Epithelial cell of esophagus (primary cell): ENCODE measurements at regions not wholly inside any gene's neighbourhood (a gene's known extent, or its start where the extent isn't known, plus 50 kb on each side); places are given as distances from the start of the nearest gene placed in this dataset.

Source experiments
- DNase-seq: peaks from one replicate; pipeline ENCODE4 v3.0.0; 2010; ENCODE audit warnings: low read depth
- H3K4me3 ChIP-seq: 2 replicates; pipeline ENCODE4 v1.5.1; 2011; ENCODE audit warnings: mild to moderate bottlenecking, low read length, control low read depth
- CTCF ChIP-seq: IDR thresholded peaks from 2 replicates; pipeline ENCODE4 v1.5.1; 2011; ENCODE audit warnings: low read depth, mild to moderate bottlenecking, low read length, control low read depth, inconsistent platforms; ENCODE audit not compliant: insufficient read depth; ENCODE audit errors: missing control alignments

DNA sequence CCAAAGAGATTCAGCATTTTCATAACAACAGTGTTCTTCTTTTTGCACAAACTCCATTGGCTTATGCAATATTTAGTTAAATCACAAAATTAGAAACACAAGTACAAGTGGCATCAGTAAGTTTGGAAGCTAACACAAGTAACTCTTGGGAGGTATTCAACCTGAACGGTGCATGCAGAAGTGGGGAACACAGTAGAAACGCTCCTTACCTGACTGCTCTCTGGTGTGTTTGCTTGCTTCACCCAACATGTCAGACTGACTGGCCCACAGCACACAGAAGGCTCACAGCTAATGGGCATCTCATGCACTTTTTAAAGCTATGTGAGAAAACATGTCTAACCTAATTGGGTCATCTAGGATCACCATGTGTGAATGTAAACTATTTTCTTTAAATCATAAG lies 133.6 kb downstream of the MAGEB17 start:
- no peak for TF ChIP-seq CTCF
- no peak overlapping the region for H3K4me3 ChIP-seq
- DNase-seq, result no peak

- TF ChIP-seq CTCF, result no peak
- no peak overlapping the region for H3K4me3 ChIP-seq
- no peak for DNase-seq
Observed at GRCh38 chrX:16304751-16305150, 137.5 kb downstream of the MAGEB17 start.

GRCh38 chrX:16305187-16305586 lies 137.9 kb downstream of the MAGEB17 start:
- DNase-seq, result no peak
- TF ChIP-seq CTCF, result no peak
- H3K4me3 ChIP-seq, result no peak overlapping the region

DNA sequence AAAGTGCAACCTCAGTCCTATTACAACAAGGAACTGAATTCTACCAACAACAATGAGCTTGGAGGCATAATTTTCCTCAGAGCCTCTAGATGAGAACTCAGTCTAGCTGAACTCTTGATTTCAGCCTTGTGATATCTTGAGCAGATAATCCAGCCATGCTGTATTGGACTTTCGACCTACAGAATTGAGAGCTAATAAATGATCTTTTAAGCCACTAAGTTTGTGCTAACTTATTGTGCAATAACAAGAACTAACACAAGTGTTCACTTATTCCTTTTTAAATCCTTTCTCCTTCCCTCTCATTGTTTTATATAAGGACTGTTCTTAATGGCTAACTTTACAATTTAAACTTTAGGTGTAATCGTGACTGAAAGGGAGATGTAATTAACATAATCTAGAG lies 140.7 kb downstream of the MAGEB17 start:
- no peak for DNase-seq
- no peak overlapping the region for H3K4me3 ChIP-seq
- TF ChIP-seq CTCF, result no peak

DNA sequence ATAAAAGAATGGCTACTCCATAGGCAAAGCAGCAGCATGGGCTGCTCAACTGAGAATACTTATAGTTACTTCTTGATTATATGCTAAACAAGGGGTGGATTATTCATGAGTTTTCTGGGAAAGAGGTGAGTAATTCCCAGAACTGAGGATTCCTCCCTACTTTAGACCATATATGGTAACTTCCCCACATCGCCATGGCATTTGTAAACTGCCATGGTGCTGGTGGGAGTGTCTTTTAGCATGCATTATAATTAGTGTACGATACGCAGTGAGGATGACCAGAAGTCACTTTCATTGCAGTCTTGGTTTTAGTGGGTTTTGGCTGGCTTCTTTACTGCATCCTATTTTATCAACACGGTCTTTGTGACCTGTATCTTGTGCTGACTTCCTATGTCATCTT lies 141.5 kb downstream of the MAGEB17 start:
- no peak for TF ChIP-seq CTCF
- DNase-seq, result no peak
- no peak overlapping the region for H3K4me3 ChIP-seq

DNA sequence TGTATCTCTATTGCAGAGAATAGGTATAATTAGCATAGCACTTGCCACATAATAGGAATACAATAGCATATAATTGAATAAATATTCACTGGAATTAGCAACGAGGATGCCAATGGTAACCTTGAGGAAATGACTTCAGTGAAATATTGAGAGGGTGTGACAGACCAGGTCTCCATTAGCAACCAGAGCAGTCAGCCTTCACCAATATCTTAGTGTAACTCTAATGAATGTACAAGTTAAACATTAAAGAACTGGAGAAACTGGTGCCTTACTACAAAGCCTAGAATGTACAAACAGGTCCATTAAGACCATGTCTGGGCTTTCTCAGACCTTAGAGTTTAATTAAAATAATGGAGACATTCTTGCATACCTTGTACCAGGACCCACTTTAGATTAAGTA lies 143.0 kb downstream of the MAGEB17 start:
- H3K4me3 ChIP-seq, result no peak overlapping the region
- TF ChIP-seq CTCF, result no peak
- DNase-seq, result no peak

DNA sequence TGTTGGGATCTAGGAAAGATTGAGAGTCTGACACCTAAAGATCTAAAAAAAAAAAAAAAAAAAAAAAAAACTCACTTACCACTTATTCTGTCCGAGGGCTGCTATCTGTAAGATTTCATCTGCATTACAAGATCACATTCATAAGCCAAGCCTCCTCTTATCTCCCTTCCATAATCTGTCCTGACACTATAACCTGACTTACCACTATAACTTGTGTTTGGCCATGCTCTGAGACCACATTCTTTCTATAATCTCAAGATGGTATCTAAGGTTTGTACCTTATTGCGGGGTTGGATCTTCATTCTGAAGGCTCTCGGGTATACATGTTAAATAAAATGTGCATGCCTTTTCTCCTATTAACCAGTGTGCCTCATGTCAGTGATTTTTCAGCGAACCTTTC lies 144.4 kb downstream of the MAGEB17 start:
- DNase-seq, result no peak
- TF ChIP-seq CTCF, result no peak

More for the DNA sequence above, 144.4 kb downstream of the MAGEB17 start:
- H3K4me3 ChIP-seq, result no peak overlapping the region
